ENCODE measurements at regions not wholly inside any gene's neighbourhood (a gene's known extent, or its start where the extent isn't known, plus 50 kb on each side); places are given as distances from the start of the nearest gene placed in this dataset.

DNA sequence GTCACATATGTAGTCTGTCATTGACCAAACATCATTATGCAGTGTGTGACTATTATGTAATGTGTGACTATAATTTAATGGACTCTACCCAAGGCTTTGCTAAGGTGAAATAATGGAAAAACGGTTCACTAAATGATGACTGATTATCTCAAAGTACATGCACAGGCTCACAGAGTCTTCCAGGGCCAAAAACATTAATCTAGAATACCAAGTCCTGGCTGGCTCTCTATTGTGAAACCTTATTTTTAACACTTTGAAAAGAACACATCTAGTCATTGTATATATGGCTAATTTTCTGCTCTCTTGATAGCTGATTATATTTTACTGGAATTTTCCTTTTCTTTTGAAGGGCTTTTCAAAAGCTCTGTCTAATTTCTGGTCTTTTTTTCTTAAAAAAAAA is 102.9 kb upstream of the THUMPD2 start:
- no peaks in the 10 kb centered on the region for H3K9me3 ChIP-seq (replicated peaks; ENCODE audit: control insufficient read depth, insufficient read depth, low read depth, low read length)
- no peaks in the 10 kb centered on the region for H3K79me2 ChIP-seq (ENCODE audit: control insufficient read depth, insufficient read depth, low read length)
- no peak overlapping the region for H3K9ac ChIP-seq (ENCODE audit: insufficient read depth in 1 of 2, low read depth in 2 of 2, low read length in 2 of 2)
- no peak overlapping the region for H2AFZ ChIP-seq (ENCODE audit: low read depth, low read length)
- no peak for TF ChIP-seq GTF2E2 (tag; IDR thresholded peaks at IDR 0.05)
- TF ChIP-seq NCOR1 (IDR thresholded peaks at IDR 0.05) = no peak
- TF ChIP-seq NFIX (CRISPR knock-in tag; IDR thresholded peaks at IDR 0.05; ENCODE audit: low read depth) = no peak
- in situ Hi-C loops (cut with MboI) (no loop called here), intact Hi-C loops (cut with micrococcal nuclease) (no loop called here)
- H3K4me1 ChIP-seq (replicated peaks in 1 of 2; ENCODE audit: control insufficient read depth in 2 of 2, insufficient read depth in 2 of 2, low read length in 2 of 2) = no peaks in the 10 kb centered on the region
- POLR2A ChIA-PET = interaction anchor here (1.0 kb wide), 1 partner anchor 11 kb away, joined by 3 read pairs; no protein-coding TSS in a partner anchor
- no TSS peak for BruUV-seq (replicated peaks)
- DNase-seq (ENCODE audit: extremely low read depth in 1 of 4, low spot score in 3 of 4) (no peak), FAIRE-seq (no peak), ATAC-seq (no peak)
- no peak overlapping the region for H3K4me3 ChIP-seq
- no peaks in the 10 kb centered on the region for H4K20me1 ChIP-seq (replicated peaks; ENCODE audit: control insufficient read depth, insufficient read depth, low read length)
- no peaks in the 10 kb centered on the region for H3K9me1 ChIP-seq (ENCODE audit: control insufficient read depth, insufficient read depth, low read length)
- H3K36me3 ChIP-seq (ENCODE audit: control insufficient read depth, insufficient read depth, low read length) = no peaks in the 10 kb centered on the region
- 0% methylated on average over 1 of the region's 1 CpG for WGBS (ENCODE audit: insufficient coverage, low coverage, missing lambda C conversion rate)
- no peak overlapping the region for H3K27ac ChIP-seq (ENCODE audit: extremely low read depth, low read depth, low read length)
- no peaks in the 10 kb centered on the region for H3K27me3 ChIP-seq (ENCODE audit: control insufficient read depth in 2 of 2, insufficient read depth in 2 of 2, low read length in 2 of 2)
- no peak overlapping the region for H3K4me2 ChIP-seq (ENCODE audit: insufficient read depth, low read length)
- CTCF ChIA-PET (ENCODE audit: low intra/inter-chr PET ratio) = no interaction called here

DNA sequence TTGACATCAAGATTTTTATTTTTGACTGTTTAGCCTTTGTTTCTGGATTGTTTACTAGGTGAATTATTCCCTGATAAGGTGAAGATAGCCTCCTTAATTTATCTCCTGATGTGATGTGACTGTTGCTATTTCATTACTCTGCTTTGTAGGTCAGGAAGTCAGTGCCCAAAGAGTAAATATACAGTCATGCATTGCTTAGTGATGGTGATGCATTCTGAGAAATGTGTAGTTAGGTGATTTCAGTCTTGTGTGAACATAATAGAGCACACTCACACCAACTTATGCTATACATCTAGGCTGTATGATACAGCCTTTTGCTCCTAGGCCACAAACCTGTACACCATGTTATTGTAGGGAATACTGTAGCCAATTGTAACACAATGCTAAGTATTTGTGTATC is 102.4 kb upstream of the THUMPD2 start:
- DNase-seq (ENCODE audit: extremely low read depth in 1 of 4, low spot score in 3 of 4) = no peak
- Histone ChIP-seq H3K27me3 (ENCODE audit: control insufficient read depth in 2 of 2, insufficient read depth in 2 of 2, low read length in 2 of 2) (no peaks in the 10 kb centered on the region), H3K9me1 (ENCODE audit: control insufficient read depth, insufficient read depth, low read length) (no peaks in the 10 kb centered on the region), H3K36me3 (ENCODE audit: control insufficient read depth, insufficient read depth, low read length) (no peaks in the 10 kb centered on the region), H3K79me2 (ENCODE audit: control insufficient read depth, insufficient read depth, low read length) (no peaks in the 10 kb centered on the region), H3K27ac (ENCODE audit: extremely low read depth, low read depth, low read length) (no peak overlapping the region), H3K4me2 (ENCODE audit: insufficient read depth, low read length) (no peak overlapping the region), H3K4me1 (replicated peaks in 1 of 2; ENCODE audit: control insufficient read depth in 2 of 2, insufficient read depth in 2 of 2, low read length in 2 of 2) (no peaks in the 10 kb centered on the region), H2AFZ (ENCODE audit: low read depth, low read length) (no peak overlapping the region), H3K9me3 (replicated peaks; ENCODE audit: control insufficient read depth, insufficient read depth, low read depth, low read length) (no peaks in the 10 kb centered on the region), H4K20me1 (replicated peaks; ENCODE audit: control insufficient read depth, insufficient read depth, low read length) (no peaks in the 10 kb centered on the region), H3K9ac (ENCODE audit: insufficient read depth in 1 of 2, low read depth in 2 of 2, low read length in 2 of 2) (no peak overlapping the region), H3K4me3 (no peak overlapping the region)
- in situ Hi-C loops (cut with MboI) (no loop called here), intact Hi-C loops (cut with micrococcal nuclease) (no loop called here)
- FAIRE-seq = no peak
- ChIA-PET POLR2A (interaction anchor here (1.0 kb wide), 1 partner anchor 12 kb away, joined by 3 read pairs; no protein-coding TSS in a partner anchor), CTCF (ENCODE audit: low intra/inter-chr PET ratio) (no interaction called here)
- no TSS peak for BruUV-seq (replicated peaks)
- ATAC-seq = no peak
- TF ChIP-seq NFIX (CRISPR knock-in tag; IDR thresholded peaks at IDR 0.05; ENCODE audit: low read depth) (no peak), TRIM28 (IDR thresholded peaks at IDR 0.05) (no peak), TAL1 (IDR thresholded peaks at IDR 0.05) (no peak), POLR3G (IDR thresholded peaks at IDR 0.05; ENCODE audit: extremely low read depth, insufficient read length, insufficient replicate concordance) (no peak), HDGF (IDR thresholded peaks at IDR 0.05) (no peak), ERF (CRISPR knock-in tag; IDR thresholded peaks at IDR 0.05) (no peak), TRIM24 (IDR thresholded peaks at IDR 0.05) (no peak), ZKSCAN3 (CRISPR knock-in tag; IDR thresholded peaks at IDR 0.05) (no peak), NR2C2 (CRISPR knock-in tag; IDR thresholded peaks at IDR 0.05) (no peak), NR2C2 (tag; IDR thresholded peaks at IDR 0.05) (no peak), ZNF445 (CRISPR knock-in tag; IDR thresholded peaks at IDR 0.05; ENCODE audit: low read depth) (no peak), BRD9 (IDR thresholded peaks at IDR 0.05; ENCODE audit: low read depth, partially characterized antibody) (no peak)
- TF ChIP-seq, protein P1, sequence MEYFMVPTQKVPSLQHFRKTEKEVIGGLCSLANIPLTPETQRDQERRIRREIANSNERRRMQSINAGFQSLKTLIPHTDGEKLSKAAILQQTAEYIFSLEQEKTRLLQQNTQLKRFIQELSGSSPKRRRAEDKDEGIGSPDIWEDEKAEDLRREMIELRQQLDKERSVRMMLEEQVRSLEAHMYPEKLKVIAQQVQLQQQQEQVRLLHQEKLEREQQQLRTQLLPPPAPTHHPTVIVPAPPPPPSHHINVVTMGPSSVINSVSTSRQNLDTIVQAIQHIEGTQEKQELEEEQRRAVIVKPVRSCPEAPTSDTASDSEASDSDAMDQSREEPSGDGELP (CRISPR knock-in tag; IDR thresholded peaks at IDR 0.05; ENCODE audit: borderline replicate concordance) = no peak
- TF ChIP-seq, protein P2, sequence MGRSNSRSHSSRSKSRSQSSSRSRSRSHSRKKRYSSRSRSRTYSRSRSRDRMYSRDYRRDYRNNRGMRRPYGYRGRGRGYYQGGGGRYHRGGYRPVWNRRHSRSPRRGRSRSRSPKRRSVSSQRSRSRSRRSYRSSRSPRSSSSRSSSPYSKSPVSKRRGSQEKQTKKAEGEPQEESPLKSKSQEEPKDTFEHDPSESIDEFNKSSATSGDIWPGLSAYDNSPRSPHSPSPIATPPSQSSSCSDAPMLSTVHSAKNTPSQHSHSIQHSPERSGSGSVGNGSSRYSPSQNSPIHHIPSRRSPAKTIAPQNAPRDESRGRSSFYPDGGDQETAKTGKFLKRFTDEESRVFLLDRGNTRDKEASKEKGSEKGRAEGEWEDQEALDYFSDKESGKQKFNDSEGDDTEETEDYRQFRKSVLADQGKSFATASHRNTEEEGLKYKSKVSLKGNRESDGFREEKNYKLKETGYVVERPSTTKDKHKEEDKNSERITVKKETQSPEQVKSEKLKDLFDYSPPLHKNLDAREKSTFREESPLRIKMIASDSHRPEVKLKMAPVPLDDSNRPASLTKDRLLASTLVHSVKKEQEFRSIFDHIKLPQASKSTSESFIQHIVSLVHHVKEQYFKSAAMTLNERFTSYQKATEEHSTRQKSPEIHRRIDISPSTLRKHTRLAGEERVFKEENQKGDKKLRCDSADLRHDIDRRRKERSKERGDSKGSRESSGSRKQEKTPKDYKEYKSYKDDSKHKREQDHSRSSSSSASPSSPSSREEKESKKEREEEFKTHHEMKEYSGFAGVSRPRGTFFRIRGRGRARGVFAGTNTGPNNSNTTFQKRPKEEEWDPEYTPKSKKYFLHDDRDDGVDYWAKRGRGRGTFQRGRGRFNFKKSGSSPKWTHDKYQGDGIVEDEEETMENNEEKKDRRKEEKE (IDR thresholded peaks at IDR 0.05; ENCODE audit: borderline replicate concordance in 1 of 2, control insufficient read depth in 1 of 2, low read depth in 2 of 2, low read length in 1 of 2) = no peak
